GM23338 (cell line): ENCODE measurements at regions not wholly inside any gene's neighbourhood (a gene's known extent, or its start where the extent isn't known, plus 50 kb on each side); places are given as distances from the start of the nearest gene placed in this dataset.

ENCODE experiments used
- ATAC-seq: fragments of 200-7000 bp; cut with Tn5 transposase; 3 replicates; pipeline ENCODE4 v1.9.1; 2020
- DNase-seq: peaks from one replicate; pipeline ENCODE4 v3.0.0-alpha.2; 2015; ENCODE audit warnings: low spot score
- H2AFZ ChIP-seq: fragments of 200-600 bp; sonication (generic); 2 replicates; pipeline ENCODE4 v1.8.0; 2016; ENCODE audit warnings: antibody characterized with exemption, mild to moderate bottlenecking, moderate library complexity
- H3F3A ChIP-seq: fragments of 200-600 bp; sonication (generic); replicated peaks from 2 replicates; pipeline ENCODE4 v1.8.0; 2017; ENCODE audit warnings: antibody characterized with exemption, mixed run types, low read depth
- H3K27ac ChIP-seq: fragments of 200-600 bp; sonication (generic); 2 replicates; pipeline ENCODE4 v1.6.1; 2016; ENCODE audit warnings: low read depth
- H3K27me3 ChIP-seq: fragments of 200-600 bp; sonication (generic); 2 replicates; pipeline ENCODE4 v1.8.0; 2016; ENCODE audit warnings: mild to moderate bottlenecking, mixed run types, moderate library complexity; ENCODE audit not compliant: insufficient read depth
- H3K36me3 ChIP-seq: fragments of 200-600 bp; sonication (generic); 2 replicates; pipeline ENCODE4 v1.8.0; 2016; ENCODE audit warnings: mild to moderate bottlenecking; ENCODE audit not compliant: insufficient read depth
- H3K4me1 ChIP-seq: fragments of 200-600 bp; sonication (generic); 2 replicates; pipeline ENCODE4 v1.8.0; 2016; ENCODE audit warnings: mild to moderate bottlenecking, moderate library complexity; ENCODE audit not compliant: insufficient read depth
- H3K4me2 ChIP-seq: fragments of 200-600 bp; sonication (generic); 2 replicates; pipeline ENCODE4 v1.7.1; 2017; ENCODE audit warnings: mixed run types
- H3K4me3 ChIP-seq: fragments of 200-600 bp; sonication (generic); 2 replicates; pipeline ENCODE4 v1.6.1; 2016; ENCODE audit warnings: mixed run types
- H3K79me2 ChIP-seq: fragments of 200-600 bp; sonication (generic); replicated peaks from 2 replicates; pipeline ENCODE4 v1.8.0; 2017; ENCODE audit warnings: mild to moderate bottlenecking; ENCODE audit not compliant: insufficient read depth
- H3K9me2 ChIP-seq: fragments of 200-600 bp; sonication (generic); 2 replicates; pipeline ENCODE4 v1.8.0; 2017; ENCODE audit not compliant: insufficient read depth
- H4K20me1 ChIP-seq: fragments of 200-600 bp; sonication (generic); replicated peaks from 2 replicates; pipeline ENCODE4 v1.8.0; 2017; ENCODE audit warnings: mild to moderate bottlenecking; ENCODE audit not compliant: insufficient read depth
- H3K27ac Mint-ChIP-seq: 2 replicates; pipeline ENCODE4 v1.8.0; 2020; ENCODE audit warnings: inconsistent platforms, mild to moderate bottlenecking, moderate library complexity, mixed read lengths
- H3K27me3 Mint-ChIP-seq: 3 replicates; pipeline ENCODE4 v1.8.0; 2022; ENCODE audit warnings: low read depth, mild to moderate bottlenecking, moderate library complexity, mixed read lengths, inconsistent platforms; ENCODE audit not compliant: insufficient read depth, poor library complexity
- H3K36me3 Mint-ChIP-seq: 3 replicates; pipeline ENCODE4 v1.8.0; 2021; ENCODE audit warnings: low read depth, mild to moderate bottlenecking, inconsistent platforms, moderate library complexity, mixed read lengths
- H3K4me1 Mint-ChIP-seq: 3 replicates; pipeline ENCODE4 v1.8.0; 2020; ENCODE audit warnings: mild to moderate bottlenecking, inconsistent platforms, mixed read lengths
- H3K4me3 Mint-ChIP-seq: 3 replicates; pipeline ENCODE4 v1.8.0; 2021; ENCODE audit warnings: moderate library complexity, mild to moderate bottlenecking, inconsistent platforms, mixed read lengths
- H3K9me3 Mint-ChIP-seq: 3 replicates; pipeline ENCODE4 v1.8.0; 2020; ENCODE audit warnings: moderate library complexity, mild to moderate bottlenecking, inconsistent platforms, mixed read lengths
- EZH2 ChIP-seq: fragments of 200-600 bp; sonication (generic); IDR thresholded peaks from one replicate; pipeline ENCODE4 v1.8.0; 2017; ENCODE audit warnings: antibody characterized with exemption, mild to moderate bottlenecking, low read depth; ENCODE audit not compliant: unreplicated experiment
- EZH2phosphoT487 ChIP-seq: fragments of 200-600 bp; sonication (generic); IDR thresholded peaks from one replicate; pipeline ENCODE4 v1.8.1; 2018; ENCODE audit warnings: antibody characterized with exemption; ENCODE audit not compliant: unreplicated experiment
- JUNB ChIP-seq: IDR thresholded peaks from one replicate; pipeline ENCODE4 v1.6.1; 2016; ENCODE audit warnings: antibody characterized with exemption; ENCODE audit not compliant: unreplicated experiment
- NANOG ChIP-seq: IDR thresholded peaks from 2 replicates; pipeline ENCODE4 v1.6.1; 2016; ENCODE audit warnings: antibody characterized with exemption, borderline replicate concordance
- POLR2AphosphoS5 ChIP-seq: IDR thresholded peaks from 2 replicates; pipeline ENCODE4 v1.6.1; 2016; ENCODE audit warnings: antibody characterized with exemption, low read depth
- REST ChIP-seq: IDR thresholded peaks from one replicate; pipeline ENCODE4 v1.6.1; 2018; ENCODE audit warnings: antibody characterized with exemption; ENCODE audit not compliant: unreplicated experiment
- STAT1 ChIP-seq: IDR thresholded peaks from one replicate; pipeline ENCODE4 v1.6.1; 2016; ENCODE audit warnings: antibody characterized with exemption; ENCODE audit not compliant: unreplicated experiment
- ZNF114 ChIP-seq: fragments of 250-450 bp; sonication (Bioruptor Pico); IDR thresholded peaks from 2 replicates; pipeline ENCODE4 v1.5.0; 2020; ENCODE audit warnings: mild to moderate bottlenecking, moderate library complexity
- ZNF331 ChIP-seq: fragments of 250-450 bp; sonication (Bioruptor Pico); IDR thresholded peaks from 2 replicates; pipeline ENCODE4 v1.5.0; 2020; ENCODE audit warnings: low read depth, mild to moderate bottlenecking, moderate library complexity
- ZNF462 ChIP-seq: fragments of 250-450 bp; sonication (Bioruptor Pico); IDR thresholded peaks from 2 replicates; pipeline ENCODE4 v1.5.0; 2020; ENCODE audit warnings: mild to moderate bottlenecking, moderate library complexity

GRCh38 chr13:20340136-20340758 lies 108.1 kb upstream of the GJB6 start (continued):
- TF ChIP-seq ZNF462 (no peak), EZH2 (no peak), EZH2phosphoT487 (no peak)

GRCh38 chr13:20337884-20338551 lies 105.9 kb upstream of the GJB6 start:
- H3K36me3 Mint-ChIP-seq: no peaks in the 10 kb centered on the region; the same call in 2 of the 3 replicates
- Histone ChIP-seq H3K36me3 (no peaks in the 10 kb centered on the region), H3K79me2 (no peaks in the 10 kb centered on the region), H2AFZ (no peak overlapping the region), H4K20me1 (no peaks in the 10 kb centered on the region; the same call in 1 of the 2 replicates), H3K9me2 (no peaks in the 10 kb centered on the region), H3K27me3 (no peaks in the 10 kb centered on the region), H3K27ac (no peak overlapping the region), H3K4me1 (no peaks in the 10 kb centered on the region; the same call in 1 of the 2 replicates), H3K4me2 (no peak overlapping the region), H3K4me3 (no peak overlapping the region), H3F3A (no peaks in the 10 kb centered on the region)
- H3K4me1 Mint-ChIP-seq: peaks cover 10% of the 10 kb centered on the region; the same call in 2 of the 3 replicates
- H3K27me3 Mint-ChIP-seq: peaks cover 3% of the 10 kb centered on the region
- DNase-seq (no peak), ATAC-seq (no peak)
- no peak overlapping the region for H3K4me3 Mint-ChIP-seq
- H3K9me3 Mint-ChIP-seq: no peaks in the 10 kb centered on the region
- H3K27ac Mint-ChIP-seq: no peak overlapping the region
- no peak for TF ChIP-seq REST
- TF ChIP-seq NANOG: no peak
- no peak for TF ChIP-seq JUNB
- TF ChIP-seq POLR2AphosphoS5: no peak
- TF ChIP-seq STAT1: no peak
- TF ChIP-seq ZNF331: no peak
- TF ChIP-seq ZNF114 (CRISPR knock-in tag): no peak
